NCI-H1105 (cell line): ENCODE measurements at regions not wholly inside any gene's neighbourhood (a gene's known extent, or its start where the extent isn't known, plus 50 kb on each side); places are given as distances from the start of the nearest gene placed in this dataset.
A peak's percentile ranks its signal among the peaks of the same experiment; 100 is the strongest.
"Not testable (repeated sequence)": the region's sequence is repeated elsewhere in the genome, so short reads cannot be mapped to it uniquely, and the experiment has no call there.

ENCODE experiments used
- DNase-seq: peaks from one replicate; lab custom pipeline; 2025; lab: John Stamatoyannopoulos, UW

DNA sequence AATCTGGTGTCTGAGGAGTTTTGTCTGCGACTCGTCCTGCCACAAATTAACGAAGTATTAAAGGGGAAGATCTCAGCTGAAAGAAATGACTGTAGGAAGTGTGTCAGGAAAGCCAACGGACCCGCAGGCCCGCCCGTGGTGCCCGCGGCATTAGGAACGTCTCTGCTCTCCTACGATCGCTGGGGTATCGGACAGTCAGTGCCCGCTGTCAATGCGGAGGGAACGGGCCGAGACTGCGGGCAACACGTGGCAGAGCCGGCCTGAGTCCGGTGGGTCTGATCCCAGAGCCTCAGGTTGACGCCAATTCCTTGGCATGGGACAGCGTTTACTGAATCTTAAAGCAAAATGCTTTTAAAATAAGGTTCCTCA lies 128.7 kb downstream of the KBTBD2 start:
- no peak for DNase-seq

DNA sequence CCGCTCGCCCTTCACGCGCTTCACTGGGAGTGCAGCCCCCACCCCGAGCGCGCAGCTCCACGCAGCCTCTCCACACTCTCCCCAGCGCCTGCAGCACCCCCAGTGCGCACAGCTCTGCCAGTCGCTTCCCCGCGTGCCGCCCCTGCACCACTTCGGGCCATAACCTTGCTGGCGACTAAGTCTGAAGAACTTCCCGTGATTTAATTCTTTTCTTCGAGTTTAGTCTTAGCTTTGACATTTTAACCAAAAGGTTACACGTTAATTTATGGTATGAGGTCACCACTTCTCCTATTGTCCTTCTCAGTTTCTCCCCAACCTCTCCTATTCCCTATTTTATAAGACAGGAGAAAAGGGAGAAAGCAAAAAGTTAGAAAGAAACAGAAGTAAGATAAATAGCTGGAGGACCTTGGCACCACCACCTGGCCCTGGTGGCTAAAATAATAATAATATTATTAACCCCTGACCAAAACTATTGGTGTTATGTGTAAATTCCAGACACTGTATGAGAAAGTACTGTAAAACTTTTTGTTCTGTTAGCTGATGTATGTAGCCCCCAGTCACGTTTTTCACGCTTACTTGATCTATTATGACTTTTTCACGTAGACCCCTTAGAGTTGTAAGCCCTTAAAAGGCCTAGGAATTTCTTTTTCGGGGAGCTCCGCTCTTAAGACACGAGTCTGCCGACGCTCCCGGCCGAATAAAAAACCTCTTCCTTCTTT lies 129.2 kb downstream of the KBTBD2 start:
- DNase-seq, result not testable (repeated sequence)

DNA sequence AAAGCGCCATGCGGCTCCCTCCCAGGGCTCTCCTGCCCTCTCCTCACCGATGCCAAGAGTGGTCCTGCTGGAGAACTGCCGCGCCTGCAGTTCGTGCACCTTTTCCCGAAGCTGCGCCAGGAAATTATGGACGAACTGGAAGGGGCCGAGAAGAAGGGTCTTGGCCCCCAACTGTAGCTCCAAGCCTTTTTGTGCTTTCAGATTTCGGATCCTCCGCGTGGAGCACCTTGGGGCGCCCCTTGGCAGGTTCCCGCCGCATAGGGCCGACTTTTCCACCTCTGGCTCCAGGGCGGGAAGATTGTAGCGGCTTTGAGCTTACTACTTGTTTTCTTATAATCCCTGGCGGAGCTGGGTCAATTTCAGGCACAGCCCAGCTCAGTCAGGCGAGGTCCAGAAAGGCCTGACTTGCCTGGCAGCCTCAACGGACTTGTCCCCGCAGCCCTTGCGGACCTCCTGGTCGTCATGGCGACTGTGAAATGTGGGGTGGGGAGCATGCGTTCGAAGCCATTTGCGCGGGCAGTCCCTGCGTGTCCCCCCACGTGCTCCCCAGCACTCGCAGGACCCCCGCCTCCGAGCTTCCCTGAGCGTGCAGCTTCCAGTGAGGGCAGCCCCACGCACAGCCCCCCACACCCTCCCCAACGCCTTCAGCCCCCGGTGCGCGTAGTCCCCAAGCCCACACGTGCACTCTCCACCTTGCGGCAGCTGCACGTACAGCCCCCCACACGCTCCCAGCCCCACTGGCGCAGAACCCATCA lies 129.9 kb downstream of the KBTBD2 start:
- no peak for DNase-seq

DNA sequence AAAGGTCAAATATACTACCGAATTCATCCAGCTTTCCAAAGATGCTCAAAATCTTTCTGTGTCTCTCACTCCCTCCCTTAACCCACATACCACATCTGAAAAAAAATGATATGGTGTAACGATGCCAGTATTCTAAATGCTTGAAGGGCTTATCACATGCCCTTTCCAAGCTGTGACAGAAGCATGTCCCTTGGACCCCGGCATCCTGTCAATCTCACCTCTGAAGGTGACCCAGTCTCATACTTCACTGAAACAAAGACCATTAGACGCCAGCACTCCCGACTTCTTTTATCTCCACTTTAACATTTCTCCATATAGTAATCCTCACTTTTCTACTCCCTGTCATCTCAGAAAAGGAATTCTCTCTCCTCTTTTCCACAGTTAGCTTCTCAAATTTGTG lies 130.8 kb downstream of the KBTBD2 start:
- DNase-seq, result not testable (repeated sequence)

DNA sequence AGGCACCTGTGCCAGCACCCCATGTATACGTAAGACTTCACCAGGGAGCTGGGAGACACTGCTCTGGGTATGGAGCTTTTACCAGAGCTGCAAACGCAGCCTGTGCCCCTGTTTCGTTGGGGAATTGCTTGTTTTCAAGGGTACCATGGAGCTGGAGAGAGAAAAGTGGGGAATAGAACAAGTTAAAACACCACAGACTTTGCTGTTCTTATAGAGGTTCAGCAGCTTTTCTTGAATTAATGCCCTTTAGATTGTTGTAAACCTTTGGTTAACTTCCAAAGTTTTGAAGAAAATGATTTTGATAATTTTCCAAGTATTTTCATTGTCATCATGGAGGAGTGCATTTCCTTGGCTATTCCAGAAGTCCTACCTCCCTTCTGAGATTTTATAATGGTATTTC lies 131.7 kb downstream of the KBTBD2 start:
- not testable (repeated sequence) for DNase-seq

DNA sequence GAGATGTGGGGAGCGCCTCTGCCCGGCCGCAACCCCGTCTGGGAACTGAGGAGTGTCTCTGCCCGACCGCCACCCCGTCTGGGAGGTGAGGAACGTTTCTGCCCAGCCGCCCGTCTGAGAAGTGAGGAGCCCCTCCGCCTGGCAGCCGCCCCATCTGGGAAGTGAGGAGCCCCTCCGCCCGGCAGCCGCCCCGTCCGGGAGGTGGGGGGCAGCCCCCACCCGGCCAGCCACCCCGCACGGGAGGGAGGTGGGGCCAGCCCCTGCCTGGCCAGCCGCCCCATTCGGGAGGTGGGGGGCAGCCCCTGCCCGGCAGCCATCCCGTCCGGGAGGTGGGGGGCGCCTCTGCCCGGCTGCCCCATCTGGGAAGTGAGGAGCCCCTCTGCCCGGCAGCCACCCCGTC lies 137.7 kb downstream of the KBTBD2 start:
- DNase-seq, result not testable (repeated sequence)

DNA sequence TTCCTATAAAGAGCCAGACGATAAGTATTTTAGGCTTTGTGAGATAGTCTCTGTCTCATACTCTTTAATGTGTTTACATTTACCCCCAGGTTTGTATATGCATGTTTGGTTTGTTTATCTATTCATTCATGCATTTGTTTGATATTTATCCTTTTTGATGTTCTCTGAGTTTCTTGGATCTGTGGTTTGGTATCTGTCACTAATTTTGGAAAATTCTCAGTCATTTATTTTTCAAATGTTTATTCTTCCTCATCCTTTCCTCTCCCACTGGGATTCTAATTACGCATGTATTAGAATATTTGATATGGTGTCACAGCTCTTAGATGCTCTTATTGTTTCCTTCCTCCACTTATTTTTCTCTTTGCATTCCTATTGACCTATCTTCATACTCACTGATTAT lies 143.2 kb downstream of the KBTBD2 start:
- not testable (repeated sequence) for DNase-seq

DNA sequence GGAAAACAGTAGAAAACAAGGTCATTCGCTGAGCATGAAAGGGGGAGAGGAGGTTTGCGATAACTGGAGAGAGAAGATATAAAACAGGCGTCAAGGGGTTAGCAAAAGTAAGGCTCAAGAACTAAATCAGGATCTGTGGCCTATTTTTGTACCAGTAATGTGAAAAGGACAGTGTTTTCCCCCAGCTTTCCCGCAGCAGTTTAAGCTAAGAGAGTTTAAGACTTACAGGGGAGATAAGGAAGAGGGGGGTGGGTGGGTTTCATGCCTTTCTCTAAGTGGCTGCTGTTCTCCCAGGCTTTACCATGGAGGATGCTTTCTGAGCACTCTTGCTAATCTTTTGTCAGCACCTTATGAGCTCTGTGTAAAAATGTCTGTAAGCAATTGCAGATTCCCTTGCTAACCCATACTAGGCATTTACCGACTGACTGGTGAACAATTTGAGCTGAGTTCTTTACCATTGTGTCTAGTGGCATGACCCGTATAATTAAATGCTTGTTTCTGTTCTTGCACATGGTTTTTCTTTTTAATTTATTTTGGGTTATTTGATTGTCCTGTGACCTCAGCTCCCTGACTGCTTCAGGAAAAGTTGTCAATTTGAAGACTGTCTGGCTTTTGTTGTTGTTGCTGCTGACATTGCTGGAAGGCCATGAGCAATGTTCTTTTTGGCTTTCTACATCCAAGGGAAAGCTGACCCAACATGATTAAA lies 144.0 kb downstream of the KBTBD2 start:
- not testable (repeated sequence) for DNase-seq

DNA sequence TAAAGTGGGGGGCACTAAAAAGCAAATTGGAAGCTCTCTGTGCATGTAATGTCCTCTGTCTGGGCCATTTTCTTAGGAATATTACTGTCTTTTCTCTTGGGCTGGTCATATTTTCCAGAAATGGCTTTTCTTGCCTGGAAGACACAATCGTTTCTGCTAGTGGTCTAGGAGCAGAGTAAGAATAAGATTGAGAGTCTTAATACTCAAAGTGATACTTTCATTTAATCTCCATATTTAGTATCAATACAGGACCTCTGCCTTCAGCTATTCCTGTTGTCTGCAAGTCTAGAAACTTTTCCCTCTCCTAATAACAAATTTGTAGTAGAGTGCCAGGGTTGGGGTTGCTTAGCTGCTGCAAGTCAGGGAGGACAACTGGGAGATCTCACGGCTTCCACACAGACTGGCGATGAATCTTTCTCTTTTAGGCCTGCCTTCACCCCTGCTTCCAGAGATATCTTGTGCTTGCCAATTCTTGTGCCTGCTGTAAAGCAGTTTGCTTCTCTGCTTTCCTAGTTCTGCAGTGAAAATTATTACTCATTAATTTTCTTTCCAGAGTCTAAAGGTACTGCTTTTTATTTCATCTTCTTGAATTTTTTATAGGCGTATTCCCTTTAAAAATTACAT lies 149.6 kb downstream of the KBTBD2 start:
- not testable (repeated sequence) for DNase-seq

DNA sequence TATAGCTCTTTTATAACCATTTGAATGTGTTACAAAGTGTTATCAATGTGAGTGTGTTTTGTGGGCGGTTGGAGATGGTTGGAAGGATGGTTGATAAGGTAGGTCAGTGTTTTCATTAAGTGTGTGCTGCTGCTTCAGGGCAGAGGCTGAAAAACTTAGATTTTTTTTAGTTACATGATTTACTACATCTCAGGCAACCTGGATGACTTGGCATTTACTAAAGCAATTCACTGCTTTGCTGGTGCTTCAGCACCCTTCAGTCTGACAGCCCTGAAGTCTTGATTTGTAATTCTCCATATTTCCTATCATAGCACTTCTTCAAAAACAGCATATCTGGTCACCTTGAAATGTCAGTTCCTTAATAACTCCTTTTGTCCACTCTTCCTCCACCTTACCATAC lies 151.8 kb downstream of the KBTBD2 start:
- DNase-seq, result not testable (repeated sequence)

DNA sequence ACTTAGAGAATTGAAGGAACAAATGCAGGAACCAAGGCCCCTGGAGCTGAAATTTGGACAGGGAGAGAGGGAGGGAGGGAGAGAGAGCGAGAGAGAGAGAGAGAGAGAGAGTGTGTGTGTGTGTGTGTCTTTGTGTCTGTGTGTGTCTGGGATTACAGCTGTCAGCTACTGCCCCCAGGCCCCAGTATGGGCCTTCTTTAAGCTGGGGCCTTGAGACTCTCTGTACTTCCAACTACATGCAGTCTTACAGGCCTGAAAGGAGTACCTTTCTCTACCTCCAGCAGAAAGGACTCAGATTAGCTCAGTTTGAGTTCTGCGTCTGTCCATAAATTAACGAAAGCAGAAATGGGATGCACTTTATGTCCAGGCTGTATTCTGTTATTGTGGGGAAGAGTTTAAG lies 153.2 kb downstream of the KBTBD2 start:
- DNase-seq, result not testable (repeated sequence)

DNA sequence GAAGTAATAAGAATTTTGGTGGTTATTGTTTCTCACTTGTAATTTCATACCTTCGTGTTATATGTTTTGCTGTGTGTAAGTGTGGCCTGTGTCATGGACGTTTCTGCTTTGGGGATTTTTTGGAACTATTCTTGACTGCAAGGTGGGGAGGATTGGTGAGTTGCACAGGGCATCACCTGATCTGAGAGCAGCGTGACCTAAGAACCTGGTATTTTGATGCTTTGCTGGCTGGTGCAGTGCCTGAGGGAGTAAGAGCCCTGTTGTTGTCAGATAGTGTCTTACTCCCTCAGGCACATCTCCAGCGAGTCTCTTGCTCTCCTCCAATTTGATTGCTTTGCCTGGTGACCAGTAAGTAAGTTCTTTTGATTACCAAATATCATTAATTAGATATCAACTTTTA lies 158.8 kb downstream of the KBTBD2 start:
- DNase-seq, result not testable (repeated sequence)

DNA sequence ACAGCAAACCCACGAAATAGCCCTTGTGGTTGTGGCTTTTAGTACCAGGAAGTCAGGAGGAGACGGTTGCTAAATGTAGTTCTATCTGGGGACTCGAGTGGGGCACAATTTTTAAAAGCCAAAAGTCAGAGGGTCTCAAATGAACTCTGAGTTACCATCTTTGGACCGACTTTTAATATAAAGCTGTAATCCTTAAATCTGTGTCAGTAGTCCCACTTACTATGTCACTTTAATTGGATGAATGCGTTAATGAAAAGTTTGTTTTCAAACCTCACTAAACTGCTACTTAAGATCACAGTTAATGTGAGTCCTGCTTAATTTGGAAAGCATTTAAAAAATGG lies 162.3 kb downstream of the KBTBD2 start:
- DNase-seq, result not testable (repeated sequence)

DNA sequence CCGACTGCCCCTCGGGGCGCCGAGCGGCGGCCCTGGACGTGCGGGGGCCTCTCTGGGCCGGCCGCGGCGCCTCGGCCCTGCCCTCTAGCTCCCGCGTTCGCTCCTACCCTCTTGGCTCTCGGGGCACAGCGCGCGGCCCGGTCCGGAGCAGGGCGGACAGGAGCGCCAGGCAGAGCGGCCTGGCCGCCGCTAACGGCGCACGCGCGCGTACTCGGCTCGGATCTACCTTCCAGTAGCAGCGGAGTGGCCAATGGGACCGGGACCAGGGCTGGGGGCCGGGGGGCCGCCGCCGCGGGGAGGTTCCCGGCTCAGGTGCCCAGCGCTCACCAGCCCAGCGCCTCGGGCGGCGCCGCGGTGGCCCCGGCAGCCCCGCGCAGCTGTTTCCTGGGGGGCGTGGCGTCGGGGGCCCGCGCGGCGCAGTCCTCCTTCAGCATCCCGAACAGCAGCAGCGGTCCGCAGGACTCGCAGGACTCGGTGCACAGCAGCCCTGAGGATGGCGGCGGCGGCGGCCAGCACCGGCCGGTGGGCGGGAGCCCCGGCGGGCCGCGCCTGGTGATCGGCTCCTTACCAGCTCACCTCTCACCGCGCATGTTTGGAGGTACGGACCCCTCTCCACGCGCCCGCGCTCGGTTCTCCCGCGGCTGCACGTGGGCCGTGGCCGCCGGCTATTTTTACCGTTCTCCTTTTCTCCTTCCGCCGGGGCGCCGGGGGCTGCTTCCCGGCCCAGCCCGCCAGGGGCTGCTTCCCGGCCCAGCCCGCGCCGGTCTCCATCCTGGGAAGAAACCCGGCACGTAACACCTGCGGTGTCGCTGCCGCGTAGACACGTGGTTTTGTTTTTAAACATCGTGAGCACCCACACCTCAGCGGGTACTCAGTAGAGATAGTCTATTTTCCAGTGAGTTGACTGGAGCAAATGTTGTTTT lies 162.9 kb downstream of the KBTBD2 start:
- peak; percentile 67 for DNase-seq

DNA sequence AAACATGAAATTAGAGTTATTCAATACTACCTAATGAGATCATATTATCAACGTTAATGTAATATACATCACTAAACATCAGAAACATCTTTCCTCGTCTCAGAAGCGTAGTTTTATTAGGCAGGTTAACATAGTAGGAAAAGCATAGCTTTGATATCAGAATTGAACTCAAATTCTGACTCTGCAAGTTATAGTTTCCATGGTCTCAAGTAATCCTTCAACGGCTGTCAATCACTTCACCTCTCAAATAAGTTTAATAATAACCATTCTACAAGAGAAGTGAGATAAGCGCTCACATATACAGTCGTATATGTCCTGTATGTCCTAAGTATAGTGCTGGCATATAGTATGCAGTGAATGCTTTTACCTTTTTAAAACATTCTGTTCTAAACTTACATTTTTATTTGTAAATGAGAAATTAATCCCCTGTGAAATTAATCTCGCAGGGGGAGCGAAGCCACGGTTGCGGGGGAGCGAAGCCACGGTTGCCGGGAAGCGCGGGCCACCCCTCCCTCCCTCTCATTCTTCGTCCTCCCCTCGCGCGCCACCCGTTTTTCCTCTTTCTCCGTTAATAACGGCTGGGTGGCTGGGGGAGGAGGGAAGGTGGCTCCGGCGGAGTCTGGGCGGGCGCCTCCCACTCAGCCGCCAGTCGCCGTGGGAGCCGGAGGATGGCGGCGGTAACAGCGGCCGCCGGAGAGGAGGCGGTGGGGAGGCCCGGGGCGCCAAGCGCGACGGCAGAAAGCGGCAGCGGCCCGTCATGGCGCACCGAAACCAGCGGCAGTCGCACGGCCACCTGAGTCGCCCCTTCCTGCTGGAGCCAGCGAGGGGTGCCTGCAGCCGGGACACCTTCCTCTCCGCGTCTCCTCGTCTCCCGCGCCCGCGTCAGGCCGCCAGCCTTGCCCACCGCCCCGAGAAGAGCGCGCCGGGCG lies 163.8 kb downstream of the KBTBD2 start:
- peak; percentile 37 for DNase-seq

DNA sequence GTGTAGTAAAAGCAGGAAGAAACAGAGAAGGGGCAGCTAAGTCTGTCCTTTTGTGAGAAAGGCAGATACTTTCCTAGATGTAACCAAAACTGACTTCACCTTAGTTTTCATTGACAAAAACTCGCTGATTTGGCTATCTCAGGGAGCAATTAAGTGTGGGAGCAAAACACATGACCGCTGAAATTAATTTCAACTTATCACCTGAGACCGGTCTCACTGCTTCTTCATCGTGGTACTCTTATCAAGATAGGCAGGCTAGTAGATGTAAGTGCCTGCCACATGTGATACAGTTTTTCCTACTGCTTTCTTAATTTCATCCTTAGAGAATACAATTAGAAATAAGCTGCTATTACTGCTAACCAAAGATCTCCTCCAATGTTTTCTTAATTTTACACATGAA lies 168.7 kb downstream of the KBTBD2 start:
- not testable (repeated sequence) for DNase-seq

DNA sequence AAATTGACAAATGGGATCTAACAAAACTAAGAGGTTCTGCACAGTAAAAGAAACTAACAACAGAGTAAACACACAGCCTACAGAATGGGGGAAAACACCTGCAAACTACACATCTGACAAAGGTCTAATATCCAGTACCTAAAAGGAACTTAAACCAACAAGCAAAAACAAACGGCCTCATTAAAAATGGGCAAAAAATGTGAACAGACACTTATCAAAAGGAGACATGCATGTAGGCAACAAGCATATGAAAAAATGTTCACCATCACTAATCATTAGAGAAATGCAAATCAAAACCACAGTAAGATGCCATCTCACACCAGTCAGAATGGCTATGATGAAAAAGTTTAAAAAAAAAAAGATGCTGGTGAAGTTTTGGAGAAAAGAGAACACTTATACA lies 197.4 kb downstream of the KBTBD2 start:
- DNase-seq, result no peak

DNA sequence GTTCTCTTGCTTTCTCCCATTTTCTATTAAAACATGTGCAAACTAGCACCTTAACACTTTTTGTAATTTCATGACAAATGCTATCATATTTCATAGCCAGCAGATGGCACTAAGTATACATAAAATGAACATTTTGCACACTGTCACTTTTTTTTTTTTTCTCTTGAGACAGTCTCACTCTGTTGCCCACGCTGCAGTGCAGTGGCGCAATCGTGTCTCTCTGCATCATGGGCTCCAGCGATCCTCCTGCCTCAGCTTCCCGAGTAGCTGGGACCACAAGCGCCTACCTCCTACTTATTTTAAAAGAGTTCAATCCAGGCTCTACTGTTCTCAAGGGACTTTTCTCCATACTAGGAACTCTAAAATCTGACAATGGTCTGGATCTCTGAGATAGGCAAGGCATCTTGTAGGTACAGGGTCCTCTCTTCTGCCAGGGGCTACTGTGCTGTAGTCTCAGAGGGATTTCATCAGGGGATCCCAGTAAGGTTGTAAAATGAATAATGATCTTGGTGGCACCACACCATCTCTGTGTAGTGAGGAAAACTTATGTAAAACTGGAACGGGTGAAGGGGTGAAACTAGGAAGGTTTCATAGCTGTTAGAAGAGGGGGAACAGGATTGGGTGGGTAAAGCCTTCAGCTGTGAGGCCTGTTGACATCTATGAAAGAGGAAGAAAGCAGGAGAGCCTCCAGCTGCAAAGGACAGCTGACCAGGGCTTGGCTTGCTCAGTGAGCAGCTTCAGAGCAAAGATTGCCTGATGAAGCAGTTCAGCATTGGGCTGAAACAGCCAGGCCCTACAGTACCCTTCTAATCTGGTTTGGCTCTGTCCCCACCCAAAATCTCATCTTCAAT lies 196.9 kb downstream of the AVL9 start:
- DNase-seq, result peak; percentile 4

DNA sequence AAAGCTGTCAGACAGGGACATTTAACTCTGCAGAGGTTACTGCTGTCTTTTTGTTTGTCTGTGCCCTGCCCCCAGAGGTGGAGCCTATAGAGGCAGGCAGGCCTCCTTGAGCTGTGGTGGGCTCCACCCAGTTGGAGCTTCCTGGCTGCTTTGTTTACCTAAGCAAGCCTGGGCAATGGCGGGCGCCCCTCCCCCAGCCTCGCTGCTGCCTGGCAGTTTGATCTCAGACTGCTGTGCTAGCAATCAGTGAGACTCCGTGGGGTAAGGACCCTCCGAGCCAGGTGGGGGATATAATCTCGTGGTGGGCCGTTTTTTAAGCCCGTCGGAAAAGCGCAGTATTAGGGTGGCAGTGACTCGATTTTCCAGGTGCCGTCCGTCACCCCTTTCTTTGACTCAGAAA lies 192.8 kb downstream of the AVL9 start:
- not testable (repeated sequence) for DNase-seq

DNA sequence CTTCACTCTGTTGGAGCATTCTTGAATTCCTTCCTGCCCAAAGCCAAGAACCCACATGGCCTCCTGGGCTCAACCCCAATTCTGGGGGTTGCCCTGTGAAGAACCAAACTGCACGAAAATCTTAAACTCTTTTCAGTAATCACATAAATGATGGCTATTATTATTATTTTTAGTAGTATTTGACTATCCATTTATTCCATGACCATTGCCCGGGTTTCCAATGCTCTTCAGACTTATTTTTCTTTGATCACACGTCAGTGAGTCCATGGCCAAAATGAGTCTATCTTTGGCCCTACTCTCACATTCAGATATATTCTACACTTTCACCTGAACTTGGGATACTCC lies 185.9 kb downstream of the AVL9 start:
- no peak for DNase-seq
